IMR-90 (cell line): ENCODE measurements at regions not wholly inside any gene's neighbourhood (a gene's known extent, or its start where the extent isn't known, plus 50 kb on each side); places are given as distances from the start of the nearest gene placed in this dataset.

Source experiments
- ATAC-seq: fragments of 200-7000 bp; cut with Tn5 transposase; 2 replicates; pipeline ENCODE4 v1.9.1; 2020; ENCODE audit warnings: low read depth, mild to moderate bottlenecking, moderate library complexity
- BruUV-seq: library from RNA; stranded (reverse); fragments of 400-500 nt; replicated peaks from 2 replicates; lab custom pipeline; 2021; lab: Mats Ljungman, UMichigan
- CTCF ChIA-PET: fragments of 300-600 bp; formaldehyde crosslinking; extraction: SDS; loops from one replicate; lab custom pipeline; 2021; ENCODE audit warnings: antibody characterized with exemption; lab: Yijun Ruan, JAX
- POLR2A ChIA-PET: fragments of 300-600 bp; sonication (Branson Sonifier 250); formaldehyde crosslinking; loops from one replicate; lab custom pipeline; 2022; ENCODE audit warnings: antibody characterized with exemption; ENCODE audit not compliant: unreplicated experiment; lab: Charles Lee
- DNase-seq: peaks from one replicate; pipeline ENCODE4 v3.0.0; 2013
- H2AFZ ChIP-seq: replicated peaks from 2 replicates; pipeline ENCODE3; 2013; ENCODE audit warnings: low read length, mild to moderate bottlenecking; ENCODE audit not compliant: poor library complexity
- H2AK5ac ChIP-seq: 2 replicates; pipeline ENCODE4 v1.6.1; 2013; ENCODE audit warnings: low read depth, low read length, inconsistent platforms
- H2AK9ac ChIP-seq: replicated peaks from 2 replicates; pipeline ENCODE3; 2013; ENCODE audit warnings: mild to moderate bottlenecking, low read depth, low read length, moderate library complexity; ENCODE audit not compliant: poor library complexity
- H2BK120ac ChIP-seq: 2 replicates; pipeline ENCODE4 v1.6.1; 2013; ENCODE audit warnings: low read depth, low read length, inconsistent platforms
- H2BK15ac ChIP-seq: 3 replicates; pipeline ENCODE4 v1.6.1; 2013; ENCODE audit warnings: low read depth, low read length, inconsistent platforms
- H2BK20ac ChIP-seq: 2 replicates; pipeline ENCODE4 v1.6.1; 2013; ENCODE audit warnings: low read depth, mild to moderate bottlenecking, inconsistent platforms, low read length, moderate library complexity
- H2BK5ac ChIP-seq: 2 replicates; pipeline ENCODE4 v1.6.1; 2013; ENCODE audit warnings: mild to moderate bottlenecking, low read depth, low read length, inconsistent platforms; ENCODE audit not compliant: poor library complexity, severe bottlenecking
- H3K14ac ChIP-seq: replicated peaks from 2 replicates; pipeline ENCODE4 v1.6.1; 2013; ENCODE audit warnings: low read depth, low read length, inconsistent platforms
- H3K18ac ChIP-seq: 2 replicates; pipeline ENCODE4 v1.6.1; 2013; ENCODE audit warnings: low read depth, low read length, control low read depth
- H3K23ac ChIP-seq: 2 replicates; pipeline ENCODE4 v1.6.1; 2013; ENCODE audit warnings: low read depth, low read length, inconsistent platforms
- H3K27ac ChIP-seq: 2 replicates; pipeline ENCODE4 v1.5.1; 2013; ENCODE audit warnings: mild to moderate bottlenecking, control low read depth, low read length; ENCODE audit not compliant: insufficient read depth
- H3K27me3 ChIP-seq: 2 replicates; pipeline ENCODE4 v1.6.1; 2013; ENCODE audit warnings: low read length; ENCODE audit not compliant: control insufficient read depth, insufficient read depth
- H3K36me3 ChIP-seq: 2 replicates; pipeline ENCODE4 v1.6.1; 2013; ENCODE audit warnings: low read length, mixed read lengths; ENCODE audit not compliant: control insufficient read depth, insufficient read depth
- H3K4ac ChIP-seq: 2 replicates; pipeline ENCODE4 v1.6.1; 2013; ENCODE audit warnings: low read depth, low read length, inconsistent platforms
- H3K4me1 ChIP-seq: 2 replicates; pipeline ENCODE4 v1.6.1; 2013; ENCODE audit warnings: low read length, mixed read lengths; ENCODE audit not compliant: control insufficient read depth, insufficient read depth
- H3K4me2 ChIP-seq: 2 replicates; pipeline ENCODE4 v1.6.1; 2013; ENCODE audit warnings: low read depth, mild to moderate bottlenecking, control low read depth, low read length, moderate library complexity
- H3K4me3 ChIP-seq: 2 replicates; pipeline ENCODE4 v1.5.1; 2013; ENCODE audit warnings: low read depth, mild to moderate bottlenecking, control low read depth, low read length, moderate library complexity; ENCODE audit not compliant: insufficient read depth
- H3K56ac ChIP-seq: 2 replicates; pipeline ENCODE4 v1.6.1; 2013; ENCODE audit warnings: low read length, inconsistent platforms; ENCODE audit not compliant: insufficient read depth; ENCODE audit errors: extremely low read depth
- H3K79me1 ChIP-seq, 2 experiments: 2 replicates each; pipeline ENCODE4 v1.6.1; 2013; ENCODE audit warnings: low read length in 2 of 2, inconsistent platforms in 1 of 2, low read depth in 1 of 2
- H3K9ac ChIP-seq: 2 replicates; pipeline ENCODE4 v1.6.1; 2013; ENCODE audit warnings: low read depth, low read length, control low read depth
- H3K9me1 ChIP-seq: 2 replicates; pipeline ENCODE4 v1.6.1; 2013; ENCODE audit warnings: low read length, inconsistent platforms; ENCODE audit not compliant: insufficient read depth
- H3K9me3 ChIP-seq: 2 replicates; pipeline ENCODE4 v1.6.1; 2013; ENCODE audit warnings: low read length; ENCODE audit not compliant: control insufficient read depth, insufficient read depth
- H4K20me1 ChIP-seq: 2 replicates; pipeline ENCODE4 v1.6.1; 2013; ENCODE audit warnings: low read length, inconsistent platforms; ENCODE audit not compliant: insufficient read depth
- H4K5ac ChIP-seq: 2 replicates; pipeline ENCODE4 v1.6.1; 2013; ENCODE audit warnings: mild to moderate bottlenecking, low read depth, low read length, control low read depth
- H4K8ac ChIP-seq, 2 experiments: 2 replicates each; pipeline ENCODE4 v1.6.1; 2013; ENCODE audit warnings: low read depth in 2 of 2, low read length in 2 of 2, control low read depth in 1 of 2, inconsistent platforms in 1 of 2
- H4K91ac ChIP-seq: 2 replicates; pipeline ENCODE4 v1.6.1; 2013; ENCODE audit warnings: low read depth, low read length, inconsistent platforms; ENCODE audit not compliant: insufficient read depth
- NFE2L2 ChIP-seq: fragments of 150-350 bp; IDR thresholded peaks from 2 replicates; pipeline ENCODE4 v1.6.1; 2016; ENCODE audit warnings: low read depth, mild to moderate bottlenecking, low read length
- RFX5 ChIP-seq: IDR thresholded peaks from 2 replicates; pipeline ENCODE4 v1.8.0; 2012; ENCODE audit warnings: low read depth, mild to moderate bottlenecking, low read length, moderate library complexity
- SMC3 ChIP-seq: fragments of 150-350 bp; IDR thresholded peaks from 2 replicates; pipeline ENCODE4 v1.6.1; 2016; ENCODE audit warnings: low read depth, mild to moderate bottlenecking, antibody characterized with exemption, low read length, moderate library complexity
- WGBS, 2 experiments: methylation state at CpG; one replicate each; pipeline versions ENCODE4 v1.1.5 to v1.1.7; 2013; ENCODE audit warnings: missing lambda C conversion rate in 2 of 2; ENCODE audit not compliant: insufficient read length in 1 of 2; ENCODE audit errors: extremely low coverage in 2 of 2; 5-methylcytosine and 5-hydroxymethylcytosine counted together
- dilution Hi-C: fragments of 300-500 bp; cut with HindIII; formaldehyde crosslinking; loops from one replicate; pipeline ENCODE4 v1.14.3; 2018; ENCODE audit warnings: low sequenced_read_pairs; ENCODE audit not compliant: unreplicated experiment
- in situ Hi-C: fragments of 300-500 bp; cut with MboI; formaldehyde crosslinking; loops from 3 replicates; pipeline ENCODE4 v1.14.3; 2019; ENCODE audit warnings: low sequenced_read_pairs, inconsistent platforms, mixed read lengths
- intact Hi-C: fragments of 100-400 bp; cut with micrococcal nuclease; formaldehyde crosslinking; loops from 2 replicates; pipeline ENCODE4 v1.10.0; 2022

- no CpG with 5 or more reads among the region's 7 CpGs for WGBS, 2 experiments
- Histone ChIP-seq H4K20me1 (no peaks in the 10 kb centered on the region), H4K5ac (no peak overlapping the region), H3K14ac (no peak overlapping the region), H2BK15ac (no peak overlapping the region), H3K79me1 (no peaks in the 10 kb centered on the region), H3K56ac (no peak overlapping the region), H2AFZ (no peak overlapping the region), H2BK5ac (no peak overlapping the region), H3K9ac (no peak overlapping the region), H3K4me1 (no peaks in the 10 kb centered on the region), H3K27me3 (no peaks in the 10 kb centered on the region), H3K36me3 (no peaks in the 10 kb centered on the region), H4K91ac (no peak overlapping the region), H3K18ac (no peak overlapping the region), H2BK120ac (no peak overlapping the region), H4K8ac (no peak overlapping the region), H2AK5ac (no peak overlapping the region), H3K4me3 (no peak overlapping the region), H3K27ac (no peak overlapping the region), H3K9me1 (no peaks in the 10 kb centered on the region), H3K23ac (no peak overlapping the region), H3K4me2 (no peak overlapping the region), H2BK20ac (no peak overlapping the region), H2AK9ac (no peak overlapping the region), H3K9me3 (peaks cover 2% of the 10 kb centered on the region; the same call in 1 of the 2 replicates), H3K4ac (no peak overlapping the region)
- no peak for TF ChIP-seq NFE2L2
- TF ChIP-seq SMC3, result no peak
- no peak for TF ChIP-seq RFX5
- in situ Hi-C loops, result no loop called here
- intact Hi-C loops, result no loop called here
- no peak for ATAC-seq
- ChIA-PET POLR2A (no interaction called here), CTCF (no interaction called here)
- DNase-seq, result no peak
- dilution Hi-C loops, result no loop called here
- BruUV-seq, result no TSS peak
Measured at GRCh38 chr2:52852006-52852405, 915.6 kb upstream of the CHAC2 start.
